GM21786 (cell line): ENCODE measurements at regions not wholly inside any gene's neighbourhood (a gene's known extent, or its start where the extent isn't known, plus 50 kb on each side); places are given as distances from the start of the nearest gene placed in this dataset.

Experiments used
- ATAC-seq: cut with Tn5 transposase; IDR thresholded peaks from one replicate; pipeline ENCODE4 v1.9.1; 2021; ENCODE audit not compliant: unreplicated experiment

DNA sequence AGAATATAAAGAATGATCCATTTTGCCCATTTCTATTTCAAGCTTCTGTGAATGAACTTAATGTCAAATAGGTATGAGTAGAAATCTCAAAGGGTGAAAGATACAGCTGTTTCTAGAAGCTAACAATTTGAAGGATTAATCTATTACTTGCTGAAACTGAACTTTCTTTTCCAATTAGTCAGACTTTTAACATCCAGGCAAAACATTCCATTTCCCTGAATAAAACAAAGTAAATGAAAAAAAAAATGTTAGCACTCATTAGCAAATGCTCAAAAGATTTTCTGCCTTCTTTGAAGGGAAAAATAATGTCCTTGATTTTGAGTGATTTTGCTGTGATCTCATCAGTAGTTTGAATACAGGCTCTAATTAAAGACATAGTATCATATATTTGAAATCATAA lies 447.6 kb upstream of the PRMT6 start:
- ATAC-seq, result no peak

GRCh38 chr1:106613068-106613467 lies 443.4 kb upstream of the PRMT6 start:
- ATAC-seq, result no peak

DNA sequence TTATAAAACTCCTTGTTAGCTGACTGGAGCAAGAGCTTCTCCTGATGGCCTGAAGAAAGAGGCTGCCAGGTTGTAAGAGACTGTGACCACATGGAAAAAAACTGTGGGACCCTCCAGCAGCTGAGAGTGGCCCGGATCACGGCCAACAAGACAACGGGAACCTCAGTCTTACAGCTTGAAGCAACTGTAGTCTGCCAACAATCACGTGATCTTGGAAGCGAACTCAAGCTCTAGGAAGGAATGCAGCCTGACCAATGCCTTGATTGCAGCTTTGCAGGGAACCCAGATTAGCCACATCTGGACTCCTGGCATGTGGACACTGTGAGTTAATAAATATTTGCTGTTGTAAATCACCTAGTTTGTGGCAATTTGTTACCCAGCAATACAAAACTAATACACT lies 442.6 kb upstream of the PRMT6 start:
- ATAC-seq, result no peak

DNA sequence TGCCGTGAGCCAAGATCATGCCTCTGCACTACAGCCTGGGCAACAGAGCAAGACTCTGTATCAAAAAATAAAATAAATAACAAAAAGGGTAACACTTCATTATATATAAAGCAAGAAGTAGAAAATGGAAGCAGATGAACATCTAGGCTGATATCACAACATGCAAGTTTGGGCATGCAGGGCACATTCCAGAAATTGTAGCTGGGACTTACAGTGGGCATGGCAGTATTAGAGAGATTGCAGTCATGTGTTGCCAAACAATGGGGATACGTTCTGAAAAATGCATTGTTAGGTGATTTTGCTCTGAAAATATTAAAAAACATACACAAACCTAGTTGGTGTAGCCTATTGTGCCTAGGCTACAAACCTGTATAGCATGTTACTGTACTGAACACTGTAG lies 441.0 kb upstream of the PRMT6 start:
- ATAC-seq, result no peak

- no peak for ATAC-seq
Observed at GRCh38 chr1:106619080-106619826, 437.2 kb upstream of the PRMT6 start.

DNA sequence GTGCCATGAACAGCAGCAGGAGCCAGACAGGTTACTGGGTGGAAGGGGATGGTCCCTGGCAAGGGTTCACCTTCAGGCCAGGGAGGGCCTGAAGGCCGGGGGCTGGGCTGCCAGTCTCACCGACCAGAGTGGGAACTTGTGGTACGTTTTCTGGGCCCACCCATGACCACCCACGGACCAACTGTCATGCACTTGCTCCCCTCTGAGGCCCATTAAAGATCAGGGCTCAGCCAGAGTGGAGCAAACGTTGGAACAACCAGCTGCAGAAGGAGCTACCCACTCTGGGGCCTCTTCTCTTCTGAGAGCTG lies 436.7 kb upstream of the PRMT6 start:
- ATAC-seq, result no peak

- no peak for ATAC-seq
Observed at GRCh38 chr1:106620521-106620954, 435.9 kb upstream of the PRMT6 start.

GRCh38 chr1:106621853-106622252 lies 434.6 kb upstream of the PRMT6 start:
- no peak for ATAC-seq

- no peak for ATAC-seq
Observed at GRCh38 chr1:106637566-106637965, 418.9 kb upstream of the PRMT6 start.

GRCh38 chr1:106646261-106646784 lies 410.2 kb upstream of the PRMT6 start:
- no peak for ATAC-seq

DNA sequence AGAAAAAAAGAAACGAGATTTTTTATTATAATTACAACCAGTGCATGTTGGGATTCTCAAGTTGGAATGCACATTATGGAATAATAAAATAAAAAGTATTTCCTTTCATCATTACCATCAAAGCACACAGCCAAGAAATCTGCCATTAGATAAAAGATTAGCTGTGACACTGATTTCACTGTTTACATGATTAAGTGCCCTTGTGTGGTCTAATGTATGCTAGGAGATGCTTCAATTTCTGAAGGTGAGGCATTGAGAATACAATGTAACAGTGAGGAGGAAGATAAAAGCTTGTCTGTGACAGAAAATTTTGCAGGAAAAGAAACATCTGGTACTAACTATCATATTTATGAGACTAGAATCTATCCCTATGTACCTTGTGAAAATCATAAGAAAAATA lies 409.7 kb upstream of the PRMT6 start:
- no peak for ATAC-seq

GRCh38 chr1:106651028-106651762 lies 405.3 kb upstream of the PRMT6 start:
- no peak for ATAC-seq

DNA sequence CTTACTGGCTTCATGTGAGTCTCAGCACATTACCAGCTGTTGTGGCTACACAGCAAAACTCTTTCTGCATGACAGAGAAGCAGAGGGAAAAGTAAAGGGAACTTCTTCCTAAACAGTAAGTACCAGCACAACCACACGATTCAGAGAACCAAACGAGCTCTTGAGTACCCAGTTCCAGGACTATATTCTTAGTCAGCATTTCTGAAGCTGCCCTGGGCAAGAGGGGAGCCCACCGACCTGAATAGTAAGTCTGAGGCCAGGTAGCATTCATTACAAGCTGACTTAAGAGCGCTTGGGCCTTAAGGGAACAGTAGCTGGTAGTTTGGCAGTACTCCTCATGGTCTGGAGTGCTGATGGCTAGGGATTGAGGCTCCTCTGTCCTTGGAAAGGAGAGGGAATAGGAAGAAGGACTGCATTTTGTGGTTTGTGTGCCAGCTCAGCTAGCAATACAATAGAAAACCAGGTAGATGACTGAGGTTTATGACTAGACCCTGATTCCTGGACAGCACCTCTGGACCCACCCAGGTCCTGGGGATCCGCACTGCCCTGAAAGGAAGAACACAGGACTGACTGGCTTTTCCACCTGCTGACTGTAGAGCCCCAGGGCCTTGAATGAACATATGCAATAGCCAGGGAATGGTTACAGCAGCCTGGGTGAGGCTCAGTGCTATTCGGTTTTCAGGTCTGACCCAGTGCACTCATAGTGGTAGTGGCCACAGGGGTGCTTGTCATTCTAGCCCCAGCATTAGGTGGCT lies 396.8 kb upstream of the PRMT6 start:
- no peak for ATAC-seq

GRCh38 chr1:106675558-106675957 lies 380.9 kb upstream of the PRMT6 start:
- no peak for ATAC-seq

DNA sequence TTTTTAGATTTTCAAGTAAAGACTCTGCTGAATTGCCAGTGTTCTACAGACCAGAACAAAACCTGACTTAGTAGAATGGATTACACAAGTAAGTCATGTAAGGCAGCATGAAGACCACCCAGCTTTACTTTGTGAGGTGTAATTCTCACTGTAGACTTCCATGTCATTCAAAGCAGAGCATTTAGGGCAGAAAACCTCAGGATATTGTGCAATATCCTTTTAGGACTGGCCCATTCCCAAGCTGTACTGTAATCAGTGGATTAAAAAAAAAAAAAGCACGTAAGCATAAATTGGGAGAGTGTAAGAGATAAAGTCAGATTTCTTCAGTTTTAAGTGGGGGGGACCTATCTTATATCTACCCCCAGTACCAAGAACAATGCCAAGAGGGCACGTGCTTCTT lies 380.5 kb upstream of the PRMT6 start:
- ATAC-seq, result no peak

GRCh38 chr1:106677181-106677580 lies 379.3 kb upstream of the PRMT6 start:
- no peak for ATAC-seq

GRCh38 chr1:106677721-106678120 lies 378.8 kb upstream of the PRMT6 start:
- ATAC-seq, result no peak

DNA sequence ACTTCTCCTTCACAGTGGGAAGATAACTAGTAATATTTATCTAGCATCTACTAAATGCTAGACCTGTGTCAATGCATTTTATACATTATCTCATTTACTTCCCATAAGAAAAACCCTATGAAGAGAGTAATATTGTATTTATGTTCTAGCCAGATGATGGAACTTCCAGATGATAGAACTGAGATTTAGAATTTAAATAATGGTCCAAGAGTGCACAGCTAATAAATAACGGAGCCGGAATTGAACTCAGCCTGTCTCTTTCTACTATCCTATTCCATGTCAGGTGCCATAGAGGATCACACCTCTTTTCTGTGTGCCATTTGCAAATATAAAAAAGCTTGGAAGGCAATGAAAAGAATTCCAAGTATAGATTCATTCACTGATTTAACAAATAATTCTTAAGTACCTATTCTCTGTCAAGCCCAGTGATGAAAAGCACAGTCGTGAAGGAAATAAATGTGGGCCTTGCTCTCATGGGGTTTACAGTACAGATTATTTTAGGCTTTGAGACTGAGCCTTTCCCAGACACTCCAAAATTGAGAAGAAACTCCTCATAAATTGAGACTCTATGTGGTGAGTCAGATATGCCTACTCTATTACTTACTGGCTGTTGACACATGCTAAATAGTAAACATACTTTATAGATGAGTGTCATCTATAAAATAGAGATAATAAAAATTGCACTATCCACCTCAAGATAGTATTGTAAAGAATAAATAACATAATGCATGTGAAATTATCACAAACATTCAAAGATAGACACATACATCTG lies 378.0 kb upstream of the PRMT6 start:
- ATAC-seq, result no peak

DNA sequence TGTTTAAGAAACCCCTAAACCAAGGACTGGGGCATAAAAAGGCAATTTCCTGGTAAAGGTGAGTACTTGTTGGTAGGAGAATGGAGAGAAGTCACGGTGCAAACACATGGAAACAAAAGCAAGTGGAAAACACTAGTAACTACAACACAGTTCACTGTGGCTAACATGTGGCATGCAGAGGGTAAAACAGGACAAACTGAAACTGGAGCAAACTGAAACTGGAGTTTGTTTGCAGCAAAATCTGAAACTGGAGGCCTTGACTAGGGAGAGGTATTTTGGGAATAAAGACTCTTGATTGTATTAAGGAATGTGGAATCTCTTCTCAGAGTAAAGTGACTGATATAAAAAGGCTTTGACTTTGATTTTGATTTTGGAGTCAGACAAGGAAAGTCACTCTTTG lies 376.3 kb upstream of the PRMT6 start:
- ATAC-seq, result no peak

- no peak for ATAC-seq
Observed at GRCh38 chr1:106680776-106681344, 375.6 kb upstream of the PRMT6 start.
